SK-N-MC (cell line): ENCODE measurements at regions not wholly inside any gene's neighbourhood (a gene's known extent, or its start where the extent isn't known, plus 50 kb on each side); places are given as distances from the start of the nearest gene placed in this dataset.

Experiments used
- DNase-seq: peaks from one replicate; pipeline ENCODE4 v3.0.0-alpha.2; 2011; ENCODE audit warnings: low read depth, low spot score
- H3K27ac ChIP-seq: fragments of 200-600 bp; sonication (generic); 2 replicates; pipeline ENCODE4 v1.5.1; 2016; ENCODE audit warnings: mixed run types
- H3K36me3 ChIP-seq: fragments of 200-600 bp; sonication (generic); 2 replicates; pipeline ENCODE4 v1.6.1; 2017; ENCODE audit warnings: antibody characterized with exemption, low read length, mixed read lengths; ENCODE audit not compliant: insufficient read depth
- H3K4me3 ChIP-seq: fragments of 200-600 bp; sonication (generic); 2 replicates; pipeline ENCODE4 v1.5.1; 2016
- H3K9ac ChIP-seq: fragments of 200-600 bp; sonication (generic); 2 replicates; pipeline ENCODE4 v1.8.0; 2017; ENCODE audit warnings: mixed run types, mixed read lengths; ENCODE audit not compliant: insufficient read length
- H3K9me3 ChIP-seq: fragments of 200-600 bp; sonication (generic); 2 replicates; pipeline ENCODE4 v1.6.1; 2017; ENCODE audit warnings: low read depth, mild to moderate bottlenecking, antibody characterized with exemption, low read length, moderate library complexity, mixed read lengths
- EZH2 ChIP-seq: fragments of 200-600 bp; sonication (generic); IDR thresholded peaks from one replicate; pipeline ENCODE4 v1.6.1; 2017; ENCODE audit warnings: antibody characterized with exemption
- FOXP2 ChIP-seq: optimal IDR thresholded peaks from 2 replicates; pipeline ENCODE3; 2011; ENCODE audit warnings: mild to moderate bottlenecking, moderate library complexity; ENCODE audit not compliant: insufficient read depth; ENCODE audit errors: extremely low read length, control extremely low read depth
- POLR2AphosphoS5 ChIP-seq: IDR thresholded peaks from 2 replicates; pipeline ENCODE4 v1.6.1; 2012; ENCODE audit warnings: mild to moderate bottlenecking, low read depth, low read length, borderline replicate concordance

- no peaks in the 10 kb centered on the region for H3K9me3 ChIP-seq
- TF ChIP-seq FOXP2, result no peak
- no peak for TF ChIP-seq EZH2
- TF ChIP-seq POLR2AphosphoS5, result no peak
- H3K36me3 ChIP-seq, result no peaks in the 10 kb centered on the region
- DNase-seq, result no peak
- H3K27ac ChIP-seq, result no peak overlapping the region
- H3K4me3 ChIP-seq, result no peak overlapping the region
- H3K9ac ChIP-seq, result no peak overlapping the region
Measured at GRCh38 chr4:3654036-3654807, 112.0 kb upstream of the ADRA2C start.

DNA sequence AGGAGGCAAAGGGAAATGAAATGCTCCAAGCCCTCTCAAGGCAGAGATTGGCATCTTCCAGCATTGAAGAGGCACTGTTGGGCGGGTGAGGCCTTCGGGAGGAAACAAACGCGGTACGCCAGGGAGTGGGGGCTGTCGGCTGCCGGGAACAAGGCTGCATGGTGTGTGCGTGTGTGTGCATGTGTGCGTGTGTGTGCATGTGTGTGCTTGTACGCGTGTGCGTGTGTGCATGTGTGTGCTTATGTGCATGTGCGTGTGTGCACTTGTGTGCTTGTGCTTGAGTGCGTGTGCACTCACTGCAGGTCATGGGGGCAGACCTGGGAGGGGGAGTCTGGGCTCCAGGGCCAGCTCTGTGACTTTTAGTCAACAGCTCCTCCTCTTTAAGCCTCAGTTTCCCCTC, 113.6 kb upstream of the ADRA2C start:
- Histone ChIP-seq H3K36me3 (no peaks in the 10 kb centered on the region), H3K4me3 (no peak overlapping the region), H3K9me3 (no peaks in the 10 kb centered on the region), H3K27ac (no peak overlapping the region), H3K9ac (no peak overlapping the region)
- DNase-seq, result no peak
- TF ChIP-seq FOXP2, result no peak

GRCh38 chr4:3651267-3651845, 114.8 kb upstream of the ADRA2C start:
- no peak for TF ChIP-seq EZH2
- no peak for TF ChIP-seq FOXP2
- TF ChIP-seq POLR2AphosphoS5, result no peak
- DNase-seq, result no peak
- Histone ChIP-seq H3K27ac (no peak overlapping the region), H3K4me3 (no peak overlapping the region), H3K9ac (no peak overlapping the region), H3K36me3 (no peaks in the 10 kb centered on the region), H3K9me3 (no peaks in the 10 kb centered on the region)

GRCh38 chr4:3649491-3649890, 116.7 kb upstream of the ADRA2C start:
- Histone ChIP-seq H3K4me3 (no peak overlapping the region), H3K9me3 (no peaks in the 10 kb centered on the region), H3K36me3 (no peaks in the 10 kb centered on the region), H3K9ac (no peak overlapping the region), H3K27ac (no peak overlapping the region)
- no peak for DNase-seq
- no peak for TF ChIP-seq POLR2AphosphoS5
- TF ChIP-seq FOXP2, result no peak
- TF ChIP-seq EZH2, result no peak

DNA sequence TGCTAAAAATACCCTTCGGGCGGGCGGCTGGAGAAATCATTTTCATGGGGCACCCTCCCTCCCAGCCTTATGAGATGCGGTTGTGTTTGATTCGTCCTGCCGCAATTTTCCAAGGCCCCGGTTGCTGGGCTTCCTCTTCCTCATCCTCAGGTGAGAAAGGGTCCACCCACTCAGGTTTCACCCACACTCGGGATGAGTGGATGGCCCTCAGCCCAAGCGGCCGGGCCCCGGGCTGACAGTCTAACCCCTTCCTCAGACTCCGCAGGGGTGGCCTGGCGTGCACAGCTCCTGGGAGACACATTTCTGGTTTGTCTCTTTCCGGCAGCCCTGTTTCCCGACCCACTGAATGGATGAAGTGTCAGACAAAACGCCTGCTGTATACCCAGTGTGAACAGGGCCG, 116.5 kb upstream of the LRPAP1 start:
- Histone ChIP-seq H3K9me3 (no peaks in the 10 kb centered on the region), H3K36me3 (no peaks in the 10 kb centered on the region), H3K27ac (no peak overlapping the region), H3K9ac (no peak overlapping the region), H3K4me3 (no peak overlapping the region)
- no peak for DNase-seq
- TF ChIP-seq EZH2, result peak; percentile 53
- no peak for TF ChIP-seq FOXP2
- no peak for TF ChIP-seq POLR2AphosphoS5

- H3K9ac ChIP-seq, result no peak overlapping the region
- no peak overlapping the region for H3K27ac ChIP-seq
- H3K36me3 ChIP-seq, result no peaks in the 10 kb centered on the region
Measured at GRCh38 chr4:3648195-3648594, 116.0 kb upstream of the LRPAP1 start.

GRCh38 chr4:3647421-3647820, 115.2 kb upstream of the LRPAP1 start:
- H3K27ac ChIP-seq, result no peak overlapping the region
- no peaks in the 10 kb centered on the region for H3K9me3 ChIP-seq
- DNase-seq, result no peak
- TF ChIP-seq EZH2 (no peak), FOXP2 (no peak), POLR2AphosphoS5 (no peak)
- H3K4me3 ChIP-seq, result no peak overlapping the region
- no peaks in the 10 kb centered on the region for H3K36me3 ChIP-seq
- H3K9ac ChIP-seq, result no peak overlapping the region

More at GRCh38 chr4:3648195-3648594, 116.0 kb upstream of the LRPAP1 start:
- TF ChIP-seq POLR2AphosphoS5 (no peak), FOXP2 (no peak), EZH2 (no peak)
- Histone ChIP-seq H3K4me3 (no peak overlapping the region), H3K9me3 (no peaks in the 10 kb centered on the region)
- DNase-seq, result no peak

- TF ChIP-seq FOXP2 (no peak), EZH2 (no peak), POLR2AphosphoS5 (no peak)
- no peak overlapping the region for H3K4me3 ChIP-seq
- H3K9ac ChIP-seq, result no peak overlapping the region
- H3K27ac ChIP-seq, result no peak overlapping the region
- H3K9me3 ChIP-seq, result no peaks in the 10 kb centered on the region
- no peak for DNase-seq
- H3K36me3 ChIP-seq, result no peaks in the 10 kb centered on the region
Measured at GRCh38 chr4:3645711-3646679, 113.8 kb upstream of the LRPAP1 start.
